Keratinocyte (primary cell): ENCODE measurements at regions not wholly inside any gene's neighbourhood (a gene's known extent, or its start where the extent isn't known, plus 50 kb on each side); places are given as distances from the start of the nearest gene placed in this dataset.

Experiments used
- CTCF ChIP-seq, 3 experiments: IDR thresholded peaks in 1 of 3; conservative IDR thresholded peaks in 1 of 3; optimal IDR thresholded peaks in 1 of 3; 2 replicates in 2 of 3; 3 replicates in 1 of 3; pipeline versions ENCODE3 to v1.5.1; 2011; ENCODE audit warnings: low read length in 3 of 3, mild to moderate bottlenecking in 3 of 3, moderate library complexity in 2 of 3, control low read depth in 1 of 3, inconsistent platforms in 1 of 3; ENCODE audit not compliant: insufficient read depth in 2 of 3; ENCODE audit errors: extremely low read depth in 1 of 3
- EZH2 ChIP-seq: IDR thresholded peaks from one replicate; pipeline ENCODE4 v1.6.1; 2012; ENCODE audit warnings: inconsistent platforms, mild to moderate bottlenecking, low read length, moderate library complexity

GRCh38 chr18:75612456-75612855 is 185.0 kb upstream of the SMIM21 start:
- TF ChIP-seq CTCF (optimal IDR thresholded peaks at IDR 0.05 in 1 of 3, IDR thresholded peaks at IDR 0.05 in 1 of 3, conservative IDR thresholded peaks at IDR 0.05 in 1 of 3; ENCODE audit: extremely low read depth in 1 of 3, insufficient read depth in 2 of 3, low read length in 3 of 3) (no peak), EZH2 (no peak)
